ENCODE measurements at regions not wholly inside any gene's neighbourhood (a gene's known extent, or its start where the extent isn't known, plus 50 kb on each side); places are given as distances from the start of the nearest gene placed in this dataset.

DNA sequence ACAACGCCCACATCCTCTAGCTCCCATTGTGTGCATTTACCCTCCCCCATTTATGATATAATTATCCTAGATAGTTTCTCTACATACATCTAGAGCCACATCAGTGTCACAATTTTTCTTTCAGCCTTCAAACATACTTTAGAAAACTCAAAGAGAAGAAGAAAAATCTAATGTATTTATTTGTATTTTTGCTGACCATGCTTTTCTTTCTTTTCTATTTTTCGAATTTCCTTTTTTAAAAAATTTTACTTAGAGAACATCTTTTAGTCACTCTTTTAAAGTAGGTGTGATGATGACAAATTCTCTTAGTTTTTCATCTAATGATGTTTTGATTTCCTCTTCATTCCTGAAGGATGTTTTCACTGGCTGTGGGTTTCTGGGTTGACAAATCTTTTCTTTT, 117.0 kb upstream of the CHL1 start:
- no peak for TF ChIP-seq POLR2A (IDR thresholded peaks at IDR 0.05)
- TF ChIP-seq, protein P1, sequence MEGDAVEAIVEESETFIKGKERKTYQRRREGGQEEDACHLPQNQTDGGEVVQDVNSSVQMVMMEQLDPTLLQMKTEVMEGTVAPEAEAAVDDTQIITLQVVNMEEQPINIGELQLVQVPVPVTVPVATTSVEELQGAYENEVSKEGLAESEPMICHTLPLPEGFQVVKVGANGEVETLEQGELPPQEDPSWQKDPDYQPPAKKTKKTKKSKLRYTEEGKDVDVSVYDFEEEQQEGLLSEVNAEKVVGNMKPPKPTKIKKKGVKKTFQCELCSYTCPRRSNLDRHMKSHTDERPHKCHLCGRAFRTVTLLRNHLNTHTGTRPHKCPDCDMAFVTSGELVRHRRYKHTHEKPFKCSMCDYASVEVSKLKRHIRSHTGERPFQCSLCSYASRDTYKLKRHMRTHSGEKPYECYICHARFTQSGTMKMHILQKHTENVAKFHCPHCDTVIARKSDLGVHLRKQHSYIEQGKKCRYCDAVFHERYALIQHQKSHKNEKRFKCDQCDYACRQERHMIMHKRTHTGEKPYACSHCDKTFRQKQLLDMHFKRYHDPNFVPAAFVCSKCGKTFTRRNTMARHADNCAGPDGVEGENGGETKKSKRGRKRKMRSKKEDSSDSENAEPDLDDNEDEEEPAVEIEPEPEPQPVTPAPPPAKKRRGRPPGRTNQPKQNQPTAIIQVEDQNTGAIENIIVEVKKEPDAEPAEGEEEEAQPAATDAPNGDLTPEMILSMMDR (IDR thresholded peaks at IDR 0.05): no peak
- no peak for TF ChIP-seq POLR2AphosphoS5 (IDR thresholded peaks at IDR 0.05; ENCODE audit: insufficient read depth in 1 of 2, low read depth in 1 of 2)

All from vagina (tissue), 2 donors.